Activated CD8-positive, alpha-beta memory T cell treated with anti-CD3 and anti-CD28 coated beads for 24 hours (primary cell): ENCODE measurements at regions not wholly inside any gene's neighbourhood (a gene's known extent, or its start where the extent isn't known, plus 50 kb on each side); places are given as distances from the start of the nearest gene placed in this dataset.

Experiments
- DNase-seq: peaks from one replicate; pipeline ENCODE4 v3.0.0-alpha.2; 2020

DNA sequence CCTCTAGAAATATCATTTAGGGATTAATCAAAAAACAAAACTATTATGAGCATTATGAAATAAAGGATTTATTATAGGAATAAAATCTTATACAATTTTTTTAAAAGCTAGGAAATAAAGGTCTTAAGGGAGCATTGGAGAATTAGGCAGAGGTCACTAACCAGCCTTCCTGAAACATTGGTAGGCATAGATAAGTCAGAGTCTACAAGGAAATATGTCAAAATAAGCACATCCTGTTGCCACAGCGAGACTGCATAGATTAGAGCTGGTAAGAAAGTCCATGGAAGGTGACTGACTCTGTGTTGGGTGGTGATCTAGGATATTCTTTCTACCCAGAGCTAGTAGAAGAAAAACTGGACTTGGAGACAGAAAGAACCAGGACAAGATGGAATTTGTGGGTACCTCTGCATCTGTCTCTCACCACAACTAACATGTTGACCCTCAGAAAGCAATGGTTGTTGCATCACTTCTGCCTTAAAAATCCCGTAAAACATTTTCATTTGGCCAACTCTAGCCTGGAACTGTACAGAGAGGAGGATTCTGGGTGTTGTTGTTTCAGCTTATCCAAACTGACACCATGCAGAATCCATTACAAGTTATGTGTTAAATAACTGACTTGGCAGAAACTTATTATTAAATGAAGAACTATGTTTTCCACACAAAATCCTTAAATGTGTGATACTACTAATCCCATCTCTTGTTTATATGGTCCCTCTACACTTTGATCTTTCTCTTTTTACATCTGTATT, 77.1 kb downstream of the FBXO5 start:
- DNase-seq, result no peak

DNA sequence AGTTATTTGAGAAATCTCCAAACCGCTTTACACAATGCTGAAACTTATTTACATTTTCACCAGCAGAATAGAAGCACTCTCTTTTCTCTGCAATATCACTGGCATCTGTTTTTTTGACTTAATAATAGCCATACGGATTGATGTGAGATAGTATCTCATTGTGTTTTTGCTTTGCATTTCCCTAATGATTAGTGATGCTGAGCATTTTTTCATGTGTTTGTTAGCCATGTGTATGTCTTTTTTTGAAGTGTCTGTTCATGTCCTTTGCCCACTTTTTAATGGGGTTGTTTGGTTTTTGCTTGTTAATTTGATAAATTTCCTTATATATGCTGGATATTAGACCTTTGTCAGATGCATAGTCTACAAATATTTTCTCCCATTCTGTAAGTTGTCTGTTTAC, 73.6 kb downstream of the FBXO5 start:
- DNase-seq, result no peak

- no peak for DNase-seq
These were observed 66.8 kb downstream of the FBXO5 start for GRCh38 chr6:152916035-152916434.

GRCh38 chr6:152918991-152919390, 63.9 kb downstream of the FBXO5 start:
- no peak for DNase-seq

DNA sequence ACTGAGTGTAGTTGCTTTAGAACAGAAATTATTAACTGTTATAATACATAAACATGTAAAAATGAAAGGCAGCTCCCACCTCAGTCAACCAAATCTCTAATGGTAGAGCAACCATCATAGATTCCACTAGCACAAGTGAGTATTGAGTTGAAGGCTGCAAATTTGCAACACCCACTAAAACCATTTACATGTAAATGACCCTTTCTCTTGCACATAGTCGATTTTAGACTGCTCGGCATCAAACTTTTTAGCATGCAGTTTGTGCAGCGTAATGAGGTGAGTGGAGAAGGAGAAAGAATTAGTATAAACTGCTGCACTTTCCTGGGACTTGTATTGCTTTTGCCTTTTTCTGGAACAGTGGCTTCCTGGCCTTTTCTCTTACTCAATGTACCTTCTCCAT, 62.8 kb downstream of the FBXO5 start:
- no peak for DNase-seq
